Activated naive CD4-positive, alpha-beta T cell treated with anti-CD3 and anti-CD28 coated beads, Interleukin-2, amount 50 U/mL, for 72 hours (primary cell): ENCODE measurements at regions not wholly inside any gene's neighbourhood (a gene's known extent, or its start where the extent isn't known, plus 50 kb on each side); places are given as distances from the start of the nearest gene placed in this dataset.

Experiments
- ATAC-seq, 2 donors: fragments of 150-1000 bp; cut with Tn5 transposase; 2 replicates each; pipeline ENCODE4 v1.10.0; 2021; ENCODE audit warnings: mild to moderate bottlenecking in 2 of 2, moderate library complexity in 2 of 2
- DNase-seq, 2 donors: peaks; one replicate each; pipeline ENCODE4 v3.0.0; 2021 to 2022; ENCODE audit warnings: low spot score in 2 of 2
- H3K27ac Mint-ChIP-seq, 2 donors: one replicate each; pipeline ENCODE4 v1.8.0; 2022; ENCODE audit warnings: mild to moderate bottlenecking in 2 of 2, mixed read lengths in 2 of 2
- H3K36me3 Mint-ChIP-seq, 2 donors: one replicate each; pipeline ENCODE4 v1.8.0; 2022; ENCODE audit warnings: mixed read lengths in 2 of 2
- H3K9me3 Mint-ChIP-seq, 2 donors: one replicate each; pipeline ENCODE4 v1.8.0; 2022; ENCODE audit warnings: mixed read lengths in 2 of 2

GRCh38 chr17:77358801-77359200, 218.0 kb downstream of the SEC14L1 start:
- Mint-ChIP-seq H3K36me3 (no peaks in the 10 kb centered on the region), H3K27ac (no peak overlapping the region), H3K9me3 (no peaks in the 10 kb centered on the region)
- peak in 1 of 2 donors; percentile 11 for DNase-seq
- ATAC-seq: no peak

GRCh38 chr17:77359236-77359635, 218.5 kb downstream of the SEC14L1 start:
- Mint-ChIP-seq H3K27ac (no peak overlapping the region), H3K36me3 (no peaks in the 10 kb centered on the region), H3K9me3 (no peaks in the 10 kb centered on the region)
- ATAC-seq (no peak), DNase-seq (peak in 1 of 2 donors; percentile 16)

DNA sequence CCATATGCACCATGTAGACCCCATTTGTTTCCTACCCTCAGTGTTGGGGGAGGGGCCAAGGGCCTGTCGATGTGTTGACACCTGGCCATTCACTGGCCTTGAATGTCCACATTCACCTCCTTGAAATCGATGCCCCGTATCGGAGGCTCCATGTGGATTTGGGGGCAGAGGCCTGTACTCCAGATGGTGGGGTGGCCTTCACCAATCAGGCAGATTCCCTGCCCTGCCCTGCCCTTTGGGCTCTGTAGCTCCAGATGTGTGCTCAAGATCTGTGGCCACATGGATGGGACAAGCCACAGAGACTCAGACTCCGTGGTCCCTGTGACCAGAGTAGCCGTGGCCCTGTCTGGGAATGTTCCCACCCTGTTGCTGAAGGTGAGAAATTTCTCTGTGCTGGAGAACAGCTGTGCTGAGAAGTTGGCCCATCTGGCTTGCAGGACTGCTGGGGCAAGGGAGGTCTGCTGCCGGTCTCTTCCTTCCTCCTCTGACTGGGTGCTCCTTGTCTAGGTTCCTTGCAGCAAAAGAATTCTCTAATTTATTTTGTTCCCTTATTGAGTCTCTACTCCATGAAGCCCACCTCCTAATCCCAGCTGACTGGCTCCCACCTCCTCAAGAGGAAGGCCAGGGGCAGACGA, 221.3 kb downstream of the SEC14L1 start:
- H3K36me3 Mint-ChIP-seq: no peaks in the 10 kb centered on the region
- ATAC-seq: no peak
- H3K9me3 Mint-ChIP-seq: no peaks in the 10 kb centered on the region
- no peak overlapping the region for H3K27ac Mint-ChIP-seq
- DNase-seq: no peak

DNA sequence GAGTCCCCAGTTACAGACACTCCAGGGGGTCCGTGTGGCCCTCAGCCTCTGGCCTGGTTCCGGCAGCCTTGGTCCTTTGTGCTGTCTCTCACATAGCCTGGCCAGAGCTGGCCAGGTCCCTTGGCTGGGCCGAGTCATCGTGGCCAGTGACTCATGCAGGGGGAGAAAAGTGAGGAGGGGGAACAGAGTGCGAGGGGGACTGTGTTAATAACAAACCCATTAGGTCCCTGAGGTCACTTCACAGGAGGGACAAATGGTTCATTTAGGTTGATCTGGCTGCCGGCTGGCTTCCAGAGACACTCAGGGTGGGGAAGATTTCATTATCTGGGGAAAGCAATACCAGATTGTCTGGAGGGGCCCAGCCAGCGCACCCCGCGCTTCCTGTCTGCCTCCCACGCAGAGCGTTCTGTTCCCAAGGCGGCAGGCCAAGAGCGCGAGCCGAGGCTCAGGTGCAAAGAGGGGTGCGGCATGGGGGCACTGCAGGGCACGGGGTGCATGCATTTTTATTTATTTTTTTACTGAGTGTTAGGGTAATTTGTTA, 223.1 kb downstream of the SEC14L1 start:
- peak; percentile 64 to 66 for ATAC-seq
- peak in 1 of 2 donors; percentile 45 for DNase-seq
- Mint-ChIP-seq H3K27ac (peak overlapping the region in 1 of 2 donors; percentile 27), H3K36me3 (no peaks in the 10 kb centered on the region), H3K9me3 (no peaks in the 10 kb centered on the region)

- H3K27ac Mint-ChIP-seq: no peak overlapping the region
- peak; percentile 24 to 37 for ATAC-seq
These were observed 223.7 kb downstream of the SEC14L1 start for GRCh38 chr17:77364381-77364911.

DNA sequence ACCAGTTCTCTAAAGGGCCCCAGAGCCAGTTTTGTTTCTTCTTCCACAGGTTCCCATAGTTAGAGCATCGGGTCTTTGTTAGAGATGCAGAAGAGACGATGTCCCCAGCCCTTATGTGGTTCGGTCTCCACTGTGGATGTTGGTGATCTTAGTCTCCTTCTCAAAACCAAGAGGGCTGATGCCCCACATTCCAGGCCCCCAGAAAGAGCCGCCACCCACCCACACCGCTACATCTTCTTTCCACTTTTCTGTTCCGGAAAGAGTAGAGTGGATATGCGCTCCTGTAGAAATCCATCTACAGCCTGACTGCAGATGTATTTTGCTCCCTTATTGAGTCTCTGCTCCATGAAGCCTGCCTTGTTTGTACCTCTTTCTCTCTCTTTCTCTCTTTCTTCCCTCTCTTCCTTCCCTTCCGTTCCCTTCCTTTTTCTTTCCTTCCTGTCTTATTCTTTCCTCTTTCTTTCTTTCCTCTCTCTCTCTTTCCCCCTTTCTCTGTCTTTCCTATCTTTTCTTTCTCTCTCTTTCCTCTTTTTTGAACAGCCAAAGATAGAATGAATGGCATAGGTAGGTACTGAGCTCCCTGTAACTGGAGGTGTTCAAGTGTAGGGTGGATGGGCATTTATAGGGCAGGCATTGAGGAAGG, 224.3 kb downstream of the SEC14L1 start:
- no peak overlapping the region for H3K27ac Mint-ChIP-seq
- H3K36me3 Mint-ChIP-seq: no peaks in the 10 kb centered on the region
- DNase-seq (no peak), ATAC-seq (no peak)
- H3K9me3 Mint-ChIP-seq: no peaks in the 10 kb centered on the region

More at GRCh38 chr17:77364381-77364911, 223.7 kb downstream of the SEC14L1 start:
- DNase-seq: no peak
- H3K9me3 Mint-ChIP-seq: no peaks in the 10 kb centered on the region
- H3K36me3 Mint-ChIP-seq: no peaks in the 10 kb centered on the region

DNA sequence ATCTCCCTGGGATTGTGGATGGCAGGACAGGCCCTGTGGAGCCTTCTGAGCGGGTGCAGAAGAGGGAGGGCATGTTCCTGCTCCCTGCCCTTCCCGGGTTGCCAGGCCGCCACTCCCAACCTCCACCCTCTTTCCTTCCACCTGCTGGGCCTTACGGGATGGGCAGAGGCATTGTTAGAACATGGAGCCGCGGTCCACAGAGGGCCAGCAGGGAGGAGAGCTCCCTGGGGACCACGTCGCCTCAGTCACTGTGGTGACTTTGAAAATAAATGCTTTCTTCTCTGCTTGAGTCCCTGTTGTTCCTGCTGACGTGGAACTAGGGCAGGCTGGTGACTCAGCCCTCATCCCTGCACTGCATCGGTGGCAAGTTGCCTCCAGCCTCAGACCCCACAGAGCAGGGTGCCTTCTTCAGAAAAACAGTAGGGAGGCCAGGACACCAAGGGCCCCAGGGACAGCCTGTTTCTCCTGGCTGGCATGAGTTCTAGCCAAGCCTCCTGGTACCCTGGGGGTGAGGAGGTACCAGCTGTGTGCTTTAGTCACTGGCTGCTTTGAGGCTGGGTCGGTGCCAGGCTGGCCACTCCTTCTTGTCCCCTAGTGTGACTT, 224.9 kb downstream of the SEC14L1 start:
- no peak for DNase-seq
- Mint-ChIP-seq H3K9me3 (no peaks in the 10 kb centered on the region), H3K27ac (no peak overlapping the region), H3K36me3 (no peaks in the 10 kb centered on the region)
- ATAC-seq: peak; percentile 34 to 58

GRCh38 chr17:77366206-77366557, 225.4 kb downstream of the SEC14L1 start:
- no peaks in the 10 kb centered on the region for H3K9me3 Mint-ChIP-seq
- DNase-seq (no peak), ATAC-seq (no peak)
- no peaks in the 10 kb centered on the region for H3K36me3 Mint-ChIP-seq
- H3K27ac Mint-ChIP-seq: no peak overlapping the region

DNA sequence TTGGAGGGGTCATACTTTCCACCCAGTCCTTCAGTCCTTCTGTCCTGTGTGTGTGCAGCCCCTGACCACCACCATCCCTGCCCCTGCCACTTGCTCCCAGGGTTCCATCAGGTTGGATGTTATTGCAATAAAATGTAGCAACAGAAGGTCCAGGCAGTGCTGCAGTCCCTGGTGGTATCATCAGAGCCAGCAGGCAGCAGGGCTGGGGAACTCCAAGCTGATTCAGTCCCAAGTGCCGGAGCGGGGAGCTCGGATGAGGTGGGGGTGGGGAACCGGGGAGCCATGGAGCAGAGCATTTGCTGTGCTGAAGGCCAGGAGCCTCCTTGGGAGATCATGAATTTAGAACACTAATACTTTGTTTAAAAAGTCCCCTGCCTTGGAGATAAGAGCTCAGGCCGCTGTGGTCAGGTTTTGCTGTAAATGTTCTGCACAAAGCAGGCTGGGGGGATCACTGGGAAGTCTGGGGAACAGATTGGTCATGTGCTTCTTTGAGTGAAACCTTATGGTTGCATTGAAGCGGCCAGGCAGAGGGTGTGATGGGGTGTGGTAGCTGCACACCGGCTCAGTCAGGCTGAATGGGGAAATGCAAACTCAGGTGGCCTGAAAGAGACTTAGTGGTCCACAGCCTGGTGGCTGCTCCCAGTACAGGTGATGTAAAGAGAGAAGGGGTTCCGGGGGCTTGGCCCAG, 225.9 kb downstream of the SEC14L1 start:
- H3K36me3 Mint-ChIP-seq: no peaks in the 10 kb centered on the region

DNA sequence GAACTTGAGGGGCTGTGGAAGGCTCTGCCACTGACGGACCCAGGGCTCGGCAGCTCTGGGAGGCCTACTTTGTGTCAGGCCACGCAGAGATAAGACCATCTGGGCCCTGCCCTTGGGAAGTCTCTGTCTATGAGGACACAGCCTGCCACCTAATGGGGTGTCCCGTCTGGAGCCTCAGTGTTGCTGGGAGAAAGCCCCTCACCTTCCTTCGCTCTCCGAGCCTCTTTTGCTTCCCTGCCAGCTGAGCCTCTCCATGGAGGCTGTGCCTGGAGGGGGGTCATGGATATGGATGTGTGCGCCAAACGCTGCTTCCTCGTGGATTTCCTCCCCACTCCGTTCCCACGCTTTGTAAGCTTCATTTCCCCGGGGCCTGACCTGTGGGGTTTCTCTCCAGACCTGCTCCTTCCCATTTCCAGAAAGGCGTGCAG, 228.8 kb downstream of the SEC14L1 start:
- H3K27ac Mint-ChIP-seq: no peak overlapping the region
- ATAC-seq (no peak), DNase-seq (no peak)
- H3K9me3 Mint-ChIP-seq: no peaks in the 10 kb centered on the region
- peaks cover 0 to 7% of the 10 kb centered on the region in 2 donors for H3K36me3 Mint-ChIP-seq

More for the DNA sequence above, 225.9 kb downstream of the SEC14L1 start:
- Mint-ChIP-seq H3K27ac (no peak overlapping the region), H3K9me3 (no peaks in the 10 kb centered on the region)
- no peak for DNase-seq
- ATAC-seq: no peak

DNA sequence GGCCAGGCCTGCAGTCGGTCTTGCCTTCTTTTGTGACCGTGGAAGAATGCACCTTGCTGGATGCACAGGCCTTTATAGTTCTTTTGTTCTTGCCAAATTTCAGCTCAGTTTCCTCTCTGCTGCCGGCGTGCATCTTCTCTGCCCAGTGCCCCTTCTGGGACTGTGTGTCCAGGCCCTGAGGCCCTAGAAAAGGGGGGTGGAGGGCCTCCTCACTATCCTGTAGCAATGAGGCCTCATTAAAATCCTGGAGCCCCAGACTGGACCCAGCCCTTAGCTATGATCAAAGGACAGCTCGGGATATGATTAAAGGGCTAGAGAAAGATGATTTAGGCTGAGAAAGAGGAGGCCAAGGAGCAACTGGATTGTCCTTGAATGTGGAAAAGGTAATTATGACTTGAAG, 229.8 kb downstream of the SEC14L1 start:
- Mint-ChIP-seq H3K9me3 (no peaks in the 10 kb centered on the region), H3K27ac (no peak overlapping the region), H3K36me3 (peaks cover 0 to 13% of the 10 kb centered on the region in 2 donors)
- no peak for ATAC-seq
- DNase-seq: no peak

GRCh38 chr17:77371117-77371887, 230.5 kb downstream of the SEC14L1 start:
- DNase-seq (no peak), ATAC-seq (no peak)
- H3K36me3 Mint-ChIP-seq: peaks cover 0 to 18% of the 10 kb centered on the region in 2 donors
- no peaks in the 10 kb centered on the region for H3K9me3 Mint-ChIP-seq
- no peak overlapping the region for H3K27ac Mint-ChIP-seq

GRCh38 chr17:77371888-77372443, 231.2 kb downstream of the SEC14L1 start:
- DNase-seq: no peak
- Mint-ChIP-seq H3K36me3 (peaks cover 0 to 18% of the 10 kb centered on the region in 2 donors), H3K27ac (peak overlapping the region; percentile 20 to 46), H3K9me3 (no peaks in the 10 kb centered on the region)
- no peak for ATAC-seq

DNA sequence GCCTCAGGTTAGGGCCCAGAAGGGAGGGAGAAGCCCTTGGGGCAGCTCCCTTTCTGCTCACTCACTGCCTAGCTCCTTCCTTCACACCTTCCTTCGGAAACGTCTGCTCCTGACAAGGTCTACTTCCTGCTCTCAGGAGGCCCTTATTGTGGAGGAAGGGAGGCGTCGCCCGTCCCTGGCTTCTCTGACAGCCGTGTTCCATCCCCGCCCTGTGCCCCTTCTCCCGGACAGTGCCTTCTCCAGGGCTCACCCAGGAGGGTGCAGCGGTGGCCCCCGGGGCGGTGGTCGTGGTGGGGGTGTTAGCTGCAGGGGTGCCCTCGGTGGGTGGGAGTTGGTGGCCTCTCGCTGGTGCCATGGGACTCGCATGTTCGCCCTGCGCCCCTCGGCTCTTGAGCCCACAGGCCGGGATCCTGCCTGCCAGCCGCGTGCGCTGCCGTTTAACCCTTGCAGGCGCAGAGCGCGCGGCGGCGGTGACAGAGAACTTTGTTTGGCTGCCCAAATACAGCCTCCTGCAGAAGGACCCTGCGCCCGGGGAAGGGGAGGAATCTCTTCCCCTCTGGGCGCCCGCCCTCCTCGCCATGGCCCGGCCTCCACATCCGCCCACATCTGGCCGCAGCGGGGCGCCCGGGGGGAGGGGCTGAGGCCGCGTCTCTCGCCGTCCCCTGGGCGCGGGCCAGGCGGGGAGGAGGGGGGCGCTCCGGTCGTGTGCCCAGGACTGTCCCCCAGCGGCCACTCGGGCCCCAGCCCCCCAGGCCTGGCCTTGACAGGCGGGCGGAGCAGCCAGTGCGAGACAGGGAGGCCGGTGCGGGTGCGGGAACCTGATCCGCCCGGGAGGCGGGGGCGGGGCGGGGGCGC, 231.9 kb downstream of the SEC14L1 start:
- H3K36me3 Mint-ChIP-seq: peaks cover 0 to 18% of the 10 kb centered on the region in 2 donors
- peak overlapping the region; percentile 20 to 46 for H3K27ac Mint-ChIP-seq
- DNase-seq (peak in 1 of 2 donors; percentile 71), ATAC-seq (peak; percentile 41 to 51)
- H3K9me3 Mint-ChIP-seq: no peaks in the 10 kb centered on the region
